ENCODE measurements at regions not wholly inside any gene's neighbourhood (a gene's known extent, or its start where the extent isn't known, plus 50 kb on each side); places are given as distances from the start of the nearest gene placed in this dataset.
A peak's percentile ranks its signal among the peaks of the same experiment; 100 is the strongest.

GRCh38 chrX:9147726-9148125 lies 113.8 kb upstream of the FAM9B start:
- no peak for FAIRE-seq
- DNase-seq (ENCODE audit: low spot score), result no peak

- peak; percentile 63 for DNase-seq (ENCODE audit: low spot score)
Measured at GRCh38 chrX:9148615-9149399, 114.9 kb upstream of the FAM9B start.

GRCh38 chrX:9149501-9150245 lies 115.7 kb upstream of the FAM9B start:
- DNase-seq (ENCODE audit: low spot score), result no peak
- FAIRE-seq, result no peak

More at GRCh38 chrX:9148615-9149399, 114.9 kb upstream of the FAM9B start:
- FAIRE-seq, result peak; percentile 84

GRCh38 chrX:9151772-9152307 lies 117.9 kb upstream of the FAM9B start:
- FAIRE-seq (no peak), DNase-seq (ENCODE audit: low spot score) (no peak)

GRCh38 chrX:9153300-9153699 lies 119.4 kb upstream of the FAM9B start:
- peak; percentile 96 for FAIRE-seq
- DNase-seq (ENCODE audit: low spot score), result peak; percentile 86

- FAIRE-seq (no peak), DNase-seq (ENCODE audit: low spot score) (no peak)
Measured at GRCh38 chrX:9158611-9159010, 124.7 kb upstream of the FAM9B start.

- DNase-seq (ENCODE audit: low spot score) (no peak), FAIRE-seq (no peak)
Measured at GRCh38 chrX:9160698-9161329, 126.9 kb upstream of the FAM9B start.

GRCh38 chrX:9162698-9163097 lies 128.8 kb upstream of the FAM9B start:
- DNase-seq (ENCODE audit: low spot score) (no peak), FAIRE-seq (no peak)

- DNase-seq (ENCODE audit: low spot score), result no peak
- peak; percentile 85 for FAIRE-seq
Measured at GRCh38 chrX:9163214-9163709, 129.3 kb upstream of the FAM9B start.

GRCh38 chrX:9164086-9164485 lies 130.2 kb upstream of the FAM9B start:
- DNase-seq (ENCODE audit: low spot score), result no peak
- FAIRE-seq, result peak; percentile 29

- FAIRE-seq (no peak), DNase-seq (ENCODE audit: low spot score) (no peak)
Measured at GRCh38 chrX:9164533-9165426, 130.9 kb upstream of the FAM9B start.

GRCh38 chrX:9166584-9166944 lies 132.6 kb upstream of the FAM9B start:
- peak; percentile 75 for DNase-seq (ENCODE audit: low spot score)
- no peak for FAIRE-seq

- DNase-seq (ENCODE audit: low spot score) (peak; percentile 79), FAIRE-seq (peak; percentile 97)
Measured at GRCh38 chrX:9171841-9172463, 138.0 kb upstream of the FAM9B start.

- no peak for FAIRE-seq
Measured at GRCh38 chrX:9172464-9172850, 138.5 kb upstream of the FAM9B start.

GRCh38 chrX:9180623-9181022 lies 146.7 kb upstream of the FAM9B start:
- no peak for FAIRE-seq
- no peak for DNase-seq (ENCODE audit: low spot score)

More at GRCh38 chrX:9172464-9172850, 138.5 kb upstream of the FAM9B start:
- peak; percentile 70 for DNase-seq (ENCODE audit: low spot score)

- peak; percentile 60 for DNase-seq (ENCODE audit: low spot score)
- peak; percentile 84 for FAIRE-seq
Measured at GRCh38 chrX:9182041-9182440, 148.1 kb upstream of the FAM9B start.

GRCh38 chrX:9183481-9183880 lies 149.6 kb upstream of the FAM9B start:
- DNase-seq (ENCODE audit: low spot score), result peak; percentile 67
- FAIRE-seq, result peak; percentile 87

- DNase-seq (ENCODE audit: low spot score) (no peak), FAIRE-seq (peak; percentile 65)
Measured at GRCh38 chrX:9184211-9184610, 150.3 kb upstream of the FAM9B start.

GRCh38 chrX:9188117-9188516 lies 154.2 kb upstream of the FAM9B start:
- DNase-seq (ENCODE audit: low spot score) (no peak), FAIRE-seq (no peak)

GRCh38 chrX:9189286-9189685 lies 155.4 kb upstream of the FAM9B start:
- FAIRE-seq (no peak), DNase-seq (ENCODE audit: low spot score) (no peak)

Measured in RCC 7860 (cell line).